ENCODE measurements at regions not wholly inside any gene's neighbourhood (a gene's known extent, or its start where the extent isn't known, plus 50 kb on each side); places are given as distances from the start of the nearest gene placed in this dataset.

DNA sequence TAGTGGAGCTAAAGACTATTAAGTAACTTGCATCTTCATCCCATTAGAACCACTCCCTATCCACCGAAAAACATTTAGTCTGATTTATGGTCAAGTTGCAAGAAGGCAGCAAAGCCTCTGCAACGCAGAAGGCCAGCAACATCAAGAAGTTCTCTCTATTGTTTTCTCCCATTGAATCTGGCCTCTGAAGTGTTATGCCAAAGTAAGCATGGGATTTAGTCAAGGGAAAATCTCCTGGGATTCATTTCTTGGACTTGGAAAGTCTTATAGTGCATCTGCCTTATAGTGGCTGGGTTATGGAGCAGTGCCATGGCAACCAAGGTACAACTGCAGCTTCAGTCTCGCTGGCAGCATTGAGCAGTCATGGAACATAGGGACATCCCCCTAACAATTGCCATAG is 87.7 kb upstream of the KRR1 start:
- TF ChIP-seq EP300 (IDR thresholded peaks at IDR 0.05; ENCODE audit: borderline replicate concordance in 1 of 2, low read depth in 1 of 2, low read length in 1 of 2) (no peak), POLR2AphosphoS5 (IDR thresholded peaks at IDR 0.05; ENCODE audit: low read depth, low read length) (no peak)
- TF ChIP-seq, protein P1, sequence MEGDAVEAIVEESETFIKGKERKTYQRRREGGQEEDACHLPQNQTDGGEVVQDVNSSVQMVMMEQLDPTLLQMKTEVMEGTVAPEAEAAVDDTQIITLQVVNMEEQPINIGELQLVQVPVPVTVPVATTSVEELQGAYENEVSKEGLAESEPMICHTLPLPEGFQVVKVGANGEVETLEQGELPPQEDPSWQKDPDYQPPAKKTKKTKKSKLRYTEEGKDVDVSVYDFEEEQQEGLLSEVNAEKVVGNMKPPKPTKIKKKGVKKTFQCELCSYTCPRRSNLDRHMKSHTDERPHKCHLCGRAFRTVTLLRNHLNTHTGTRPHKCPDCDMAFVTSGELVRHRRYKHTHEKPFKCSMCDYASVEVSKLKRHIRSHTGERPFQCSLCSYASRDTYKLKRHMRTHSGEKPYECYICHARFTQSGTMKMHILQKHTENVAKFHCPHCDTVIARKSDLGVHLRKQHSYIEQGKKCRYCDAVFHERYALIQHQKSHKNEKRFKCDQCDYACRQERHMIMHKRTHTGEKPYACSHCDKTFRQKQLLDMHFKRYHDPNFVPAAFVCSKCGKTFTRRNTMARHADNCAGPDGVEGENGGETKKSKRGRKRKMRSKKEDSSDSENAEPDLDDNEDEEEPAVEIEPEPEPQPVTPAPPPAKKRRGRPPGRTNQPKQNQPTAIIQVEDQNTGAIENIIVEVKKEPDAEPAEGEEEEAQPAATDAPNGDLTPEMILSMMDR (IDR thresholded peaks at IDR 0.05), result no peak
